Right lobe of liver (tissue), 6 donors: ENCODE measurements at regions not wholly inside any gene's neighbourhood (a gene's known extent, or its start where the extent isn't known, plus 50 kb on each side); places are given as distances from the start of the nearest gene placed in this dataset.

ENCODE experiments used
- ATAC-seq, 4 donors: fragments of 200-7000 bp; cut with Tn5 transposase; one replicate each; pipeline ENCODE4 v1.9.1; 2020; ENCODE audit warnings: mild to moderate bottlenecking in 4 of 4, moderate library complexity in 4 of 4
- DNase-seq, 3 donors: peaks; one replicate each; pipeline ENCODE4 v3.0.0-alpha.2; 2020
- H3K27ac ChIP-seq, 3 donors: fragments of 200-600 bp; one replicate each; pipeline ENCODE4 v1.8.0; 2022
- H3K27me3 ChIP-seq, 2 donors: fragments of 200-600 bp; one replicate each; pipeline ENCODE4 v1.8.0; 2022
- H3K36me3 ChIP-seq, 4 donors: fragments of 200-600 bp; sonication (generic) in 1 of 4; one replicate each; pipeline versions ENCODE4 v1.5.1 to v1.8.0; 2017 to 2022; ENCODE audit warnings: control low read depth in 1 of 4
- H3K4me1 ChIP-seq, 4 donors: fragments of 200-600 bp; sonication (generic) in 1 of 4; one replicate each; pipeline versions ENCODE4 v1.5.1 to v1.8.0; 2017 to 2022; ENCODE audit warnings: control low read depth in 1 of 4
- H3K4me3 ChIP-seq, 3 donors: fragments of 200-600 bp; one replicate each; pipeline ENCODE4 v1.8.0; 2022
- H3K9me3 ChIP-seq, 4 donors: fragments of 200-600 bp; sonication (generic) in 1 of 4; one replicate each; pipeline versions ENCODE4 v1.5.1 to v1.8.0; 2017 to 2022; ENCODE audit warnings: control low read depth in 1 of 4
- POLR2A ChIP-seq: fragments of 450-650 bp; IDR thresholded peaks from one replicate; pipeline ENCODE4 v1.6.1; 2017; ENCODE audit warnings: antibody characterized with exemption, mild to moderate bottlenecking
- WGBS: methylation state at CpG from one replicate; pipeline ENCODE4 v1.1.6; 2018; ENCODE audit warnings: low coverage, low lambda C conversion rate; ENCODE audit not compliant: insufficient coverage; ENCODE audit errors: missing lambda C conversion rate; 5-methylcytosine and 5-hydroxymethylcytosine counted together
- intact Hi-C, 2 donors: fragments of 100-400 bp; cut with DNase I; formaldehyde crosslinking; loops; one replicate each; pipeline versions ENCODE4 v1.11.2 to v1.14.1; 2022
- TF ChIP-seq, protein P1 (sequence below), 4 donors: fragments of 200-600 bp in 3 of 4; fragments of 450-650 bp in 1 of 4; IDR thresholded peaks; one replicate each; pipeline versions ENCODE4 v1.5.1 to v1.8.0; 2016 to 2022; ENCODE audit warnings: antibody characterized with exemption in 4 of 4, mild to moderate bottlenecking in 2 of 4
- donor health status: DM: no; HTN: yes; CAD: no.
- donor health status: DM: no; HTN: no; CAD: no.
- donor health status: DM: no; HTN: no; CAD: no.
- donor health status: DM: no; HTN: yes; CAD: no.
- donor health status: DM: no; HTN: yes; CAD: no.

DNA sequence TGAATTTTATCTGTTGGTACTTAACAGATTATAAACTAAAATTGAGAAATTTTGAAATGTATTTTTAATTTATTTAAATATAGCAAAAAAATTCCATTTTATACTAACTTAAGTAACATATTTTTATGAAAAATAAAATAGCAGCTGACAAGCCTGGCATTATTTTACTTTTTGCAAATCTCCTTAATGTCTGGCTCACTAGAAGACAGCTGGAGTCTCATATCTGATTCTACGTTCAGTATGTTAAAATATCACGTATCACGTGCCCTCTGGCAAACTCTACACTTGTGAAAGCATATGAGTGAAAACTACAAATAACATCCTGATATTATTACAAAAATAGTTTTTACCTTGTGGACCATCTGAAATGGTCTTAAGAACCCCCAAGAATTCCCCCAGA lies 513.2 kb upstream of the NBEA start:
- Histone ChIP-seq H3K36me3 (no peaks in the 10 kb centered on the region), H3K27ac (no peak overlapping the region), H3K9me3 (no peaks in the 10 kb centered on the region), H3K4me1 (no peaks in the 10 kb centered on the region), H3K4me3 (no peak overlapping the region), H3K27me3 (no peaks in the 10 kb centered on the region)
- DNase-seq (no peak), ATAC-seq (no peak)
- WGBS = 78% methylated on average over 3 of the region's 3 CpGs
- TF ChIP-seq POLR2A = no peak
- TF ChIP-seq, protein P1, sequence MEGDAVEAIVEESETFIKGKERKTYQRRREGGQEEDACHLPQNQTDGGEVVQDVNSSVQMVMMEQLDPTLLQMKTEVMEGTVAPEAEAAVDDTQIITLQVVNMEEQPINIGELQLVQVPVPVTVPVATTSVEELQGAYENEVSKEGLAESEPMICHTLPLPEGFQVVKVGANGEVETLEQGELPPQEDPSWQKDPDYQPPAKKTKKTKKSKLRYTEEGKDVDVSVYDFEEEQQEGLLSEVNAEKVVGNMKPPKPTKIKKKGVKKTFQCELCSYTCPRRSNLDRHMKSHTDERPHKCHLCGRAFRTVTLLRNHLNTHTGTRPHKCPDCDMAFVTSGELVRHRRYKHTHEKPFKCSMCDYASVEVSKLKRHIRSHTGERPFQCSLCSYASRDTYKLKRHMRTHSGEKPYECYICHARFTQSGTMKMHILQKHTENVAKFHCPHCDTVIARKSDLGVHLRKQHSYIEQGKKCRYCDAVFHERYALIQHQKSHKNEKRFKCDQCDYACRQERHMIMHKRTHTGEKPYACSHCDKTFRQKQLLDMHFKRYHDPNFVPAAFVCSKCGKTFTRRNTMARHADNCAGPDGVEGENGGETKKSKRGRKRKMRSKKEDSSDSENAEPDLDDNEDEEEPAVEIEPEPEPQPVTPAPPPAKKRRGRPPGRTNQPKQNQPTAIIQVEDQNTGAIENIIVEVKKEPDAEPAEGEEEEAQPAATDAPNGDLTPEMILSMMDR (IDR thresholded peaks at IDR 0.05) = no peak
- intact Hi-C loops = no loop called here

DNA sequence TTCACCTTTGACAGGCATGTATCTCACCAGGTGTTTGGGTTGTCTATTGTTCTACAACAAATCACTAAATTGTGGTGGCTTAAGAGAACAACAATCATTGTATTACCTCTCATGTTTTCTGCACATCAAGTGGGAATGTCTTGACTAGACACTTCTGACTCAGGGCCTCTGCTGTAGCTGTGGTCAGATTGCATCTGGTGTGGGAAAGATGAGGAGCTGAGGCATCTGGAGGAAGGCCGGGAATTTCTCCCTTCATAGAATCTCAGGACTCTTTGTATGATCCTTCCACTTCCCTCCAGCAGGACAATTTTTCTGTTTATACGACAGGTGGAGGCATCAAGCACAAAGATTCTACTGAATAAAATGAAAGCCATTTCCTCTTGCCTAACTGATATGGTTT lies 511.8 kb upstream of the NBEA start:
- no peak overlapping the region for H3K27ac ChIP-seq
- ATAC-seq (no peak), DNase-seq (no peak)
- TF ChIP-seq, protein P1 (IDR thresholded peaks at IDR 0.05) = no peak
- TF ChIP-seq POLR2A = no peak
- no peaks in the 10 kb centered on the region for H3K27me3 ChIP-seq
- intact Hi-C loops = no loop called here
- no peaks in the 10 kb centered on the region for H3K9me3 ChIP-seq
- 71% methylated on average over 2 of the region's 2 CpGs for WGBS
- no peaks in the 10 kb centered on the region for H3K4me1 ChIP-seq
- H3K4me3 ChIP-seq = no peak overlapping the region
- H3K36me3 ChIP-seq = no peaks in the 10 kb centered on the region

DNA sequence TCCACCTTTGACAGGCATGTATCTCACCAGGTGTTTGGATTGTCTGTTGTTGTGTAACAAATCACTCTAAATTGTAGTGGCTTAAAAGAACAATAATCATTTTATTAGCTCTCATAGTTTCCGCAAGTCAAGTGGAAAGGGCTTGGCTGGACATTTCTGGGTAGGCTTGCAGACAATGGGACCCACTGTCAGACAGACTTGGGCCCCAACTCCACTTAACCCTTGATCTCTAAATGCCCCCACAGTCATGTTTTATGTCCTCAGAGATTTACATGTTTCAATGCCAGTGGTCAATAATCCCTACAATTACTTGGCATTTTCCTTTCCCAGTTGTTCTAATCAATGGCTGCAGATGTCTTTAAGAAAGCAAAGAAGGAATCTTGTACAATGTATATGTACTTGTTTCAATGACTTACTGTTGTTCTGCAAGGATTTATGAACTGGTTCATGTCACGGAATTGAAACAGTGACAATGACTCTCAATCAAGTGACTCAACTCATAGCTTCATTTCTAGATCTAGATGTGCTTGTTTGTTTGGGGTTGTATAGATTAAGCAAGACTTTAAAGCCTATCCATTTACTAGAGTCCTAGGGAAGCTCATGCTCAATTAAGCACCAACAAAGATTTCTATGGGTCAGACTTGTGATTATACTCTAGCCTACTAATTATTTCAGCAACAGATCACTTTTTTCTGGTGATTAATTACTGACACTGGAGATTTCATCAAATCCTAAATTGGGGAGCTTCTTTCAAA lies 510.1 kb upstream of the NBEA start:
- H3K27ac ChIP-seq = no peak overlapping the region
- no peaks in the 10 kb centered on the region for H3K36me3 ChIP-seq
- H3K4me1 ChIP-seq = no peaks in the 10 kb centered on the region
- H3K9me3 ChIP-seq = no peaks in the 10 kb centered on the region
- no peak for TF ChIP-seq POLR2A
- TF ChIP-seq, protein P1 (IDR thresholded peaks at IDR 0.05) = no peak
- no peak overlapping the region for H3K4me3 ChIP-seq
- no peak for ATAC-seq
- DNase-seq = no peak
- intact Hi-C loops = no loop called here
- H3K27me3 ChIP-seq = no peaks in the 10 kb centered on the region
- 60% methylated on average over 2 of the region's 2 CpGs for WGBS

DNA sequence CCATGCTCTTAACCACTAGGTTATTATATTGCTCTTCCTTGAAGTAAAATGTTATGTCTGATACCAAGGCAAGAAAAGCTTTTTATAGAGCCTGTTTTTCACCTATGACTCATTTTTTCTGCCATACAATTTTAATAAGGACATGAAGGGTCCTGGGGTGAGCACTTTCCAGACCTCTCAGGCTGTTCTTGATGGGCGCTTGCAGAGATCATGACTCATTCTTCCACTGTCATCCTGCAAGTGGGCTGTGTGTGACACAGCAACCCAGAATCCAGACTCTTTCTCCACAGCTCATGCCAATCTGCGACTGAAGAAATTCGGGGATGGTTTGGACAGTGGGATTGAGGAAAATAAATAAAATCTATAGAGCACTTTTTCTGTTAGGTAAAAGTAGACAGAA lies 506.7 kb upstream of the NBEA start:
- DNase-seq (no peak), ATAC-seq (no peak)
- no peak for TF ChIP-seq POLR2A
- TF ChIP-seq, protein P1 (IDR thresholded peaks at IDR 0.05) = no peak
- H3K27me3 ChIP-seq = no peaks in the 10 kb centered on the region
- no peaks in the 10 kb centered on the region for H3K36me3 ChIP-seq
- intact Hi-C loops = no loop called here
- H3K27ac ChIP-seq = no peak overlapping the region
- no peaks in the 10 kb centered on the region for H3K4me1 ChIP-seq
- no peaks in the 10 kb centered on the region for H3K9me3 ChIP-seq
- 53% methylated on average over 3 of the region's 3 CpGs for WGBS
- no peak overlapping the region for H3K4me3 ChIP-seq

DNA sequence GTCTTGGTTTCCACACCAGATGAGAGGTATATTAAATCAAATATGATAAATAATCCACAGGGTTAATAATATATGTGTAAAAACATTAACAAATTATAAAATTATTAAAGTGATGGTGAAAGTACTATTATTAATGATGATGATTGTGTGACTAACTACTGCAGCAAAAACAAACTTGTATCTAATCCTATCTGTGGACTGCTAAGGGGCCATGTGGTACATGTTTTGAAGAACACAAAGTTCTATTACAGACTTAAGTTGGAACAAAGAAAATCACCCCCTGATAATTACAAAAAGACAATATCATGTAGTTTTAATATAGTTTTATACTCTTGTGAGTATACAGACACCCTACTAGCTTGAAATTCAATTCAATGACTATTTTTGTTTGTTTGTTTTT lies 504.2 kb upstream of the NBEA start:
- Histone ChIP-seq H3K4me1 (no peaks in the 10 kb centered on the region), H3K27me3 (no peaks in the 10 kb centered on the region), H3K4me3 (no peak overlapping the region), H3K36me3 (no peaks in the 10 kb centered on the region), H3K9me3 (no peaks in the 10 kb centered on the region), H3K27ac (no peak overlapping the region)
- DNase-seq (no peak), ATAC-seq (no peak)
- no peak for TF ChIP-seq POLR2A
- TF ChIP-seq, protein P1 (IDR thresholded peaks at IDR 0.05) = no peak
- intact Hi-C loops = no loop called here
